Superior temporal gyrus (tissue), 1 donor: ENCODE measurements at regions not wholly inside any gene's neighbourhood (a gene's known extent, or its start where the extent isn't known, plus 50 kb on each side); places are given as distances from the start of the nearest gene placed in this dataset.

Source experiments
- DNase-seq: peaks from one replicate; pipeline ENCODE4 v3.0.0-alpha.2; 2016; ENCODE audit errors: extremely low spot score

DNA sequence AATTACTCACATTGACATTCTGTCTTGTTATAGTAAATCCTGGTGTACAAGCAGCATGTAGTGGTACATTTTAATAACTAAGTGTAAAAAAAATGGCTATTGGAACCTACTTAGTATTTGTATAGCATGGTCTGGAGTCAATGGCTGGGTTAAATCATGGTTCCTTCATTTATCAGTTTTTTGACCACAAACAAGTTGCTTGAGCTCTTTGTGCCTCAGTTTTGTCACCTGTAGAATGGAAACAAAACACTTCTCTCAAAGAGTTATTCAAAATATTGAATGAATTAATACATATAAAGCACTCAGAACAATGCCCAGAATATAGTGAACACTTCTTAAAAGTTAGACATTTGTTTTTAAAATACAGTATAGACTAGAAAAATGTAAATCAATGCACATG lies 93.2 kb upstream of the HS3ST5 start:
- no peak for DNase-seq

DNA sequence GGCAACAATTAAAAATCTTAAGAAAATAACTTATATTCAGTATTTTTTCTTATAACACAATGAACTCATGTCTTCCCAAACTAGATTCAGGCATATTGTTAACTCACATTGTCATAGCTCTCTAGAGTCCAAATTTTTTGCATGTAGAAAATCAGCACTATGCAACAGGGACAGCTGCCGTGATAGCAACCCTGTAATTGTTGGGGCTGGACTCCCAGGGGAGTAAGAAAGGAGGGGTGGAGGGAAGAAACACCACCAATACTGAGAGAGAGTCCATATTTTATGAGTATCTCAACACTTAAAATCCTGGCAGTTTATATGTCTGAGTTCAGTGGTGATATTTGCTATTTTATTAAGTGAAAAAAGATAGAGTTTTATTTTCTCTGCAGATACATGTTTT lies 89.6 kb upstream of the HS3ST5 start:
- DNase-seq, result no peak

- DNase-seq, result no peak
These were observed 88.8 kb upstream of the HS3ST5 start for GRCh38 chr6:114431641-114432040.

DNA sequence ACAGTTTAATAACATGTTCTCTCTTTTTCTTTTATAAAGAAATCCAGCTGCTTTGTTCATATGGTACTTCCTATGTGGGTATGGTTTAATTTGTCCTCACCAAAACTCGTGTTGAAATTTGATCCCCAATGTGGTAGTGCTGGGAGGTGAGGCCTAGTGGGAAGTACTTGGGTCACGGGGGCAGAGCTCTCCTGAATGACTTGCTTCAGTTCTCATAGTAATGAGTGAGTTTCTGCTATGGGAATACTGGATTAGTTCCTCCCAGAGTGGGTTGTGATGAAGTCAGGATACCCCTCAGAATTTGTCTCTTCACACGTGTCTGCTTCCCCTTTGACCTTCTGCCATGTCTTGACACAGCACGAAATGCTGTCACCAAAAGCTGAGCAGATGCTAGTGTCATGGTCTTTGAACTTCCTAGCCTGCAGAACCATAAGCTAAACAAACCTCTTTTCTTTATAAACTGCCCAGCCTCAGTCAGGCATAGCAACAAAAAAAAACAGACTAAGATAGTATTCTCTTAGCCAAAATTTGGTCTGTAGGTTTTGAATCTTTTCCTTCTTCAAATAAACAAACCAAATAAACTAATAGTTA lies 87.8 kb upstream of the HS3ST5 start:
- DNase-seq, result no peak

- no peak for DNase-seq
These were observed 85.5 kb upstream of the HS3ST5 start for GRCh38 chr6:114428341-114428740.

GRCh38 chr6:114421199-114421598 lies 78.4 kb upstream of the HS3ST5 start:
- no peak for DNase-seq

GRCh38 chr6:114419175-114419574 lies 76.4 kb upstream of the HS3ST5 start:
- no peak for DNase-seq

GRCh38 chr6:114418304-114418972 lies 75.6 kb upstream of the HS3ST5 start:
- DNase-seq, result no peak

DNA sequence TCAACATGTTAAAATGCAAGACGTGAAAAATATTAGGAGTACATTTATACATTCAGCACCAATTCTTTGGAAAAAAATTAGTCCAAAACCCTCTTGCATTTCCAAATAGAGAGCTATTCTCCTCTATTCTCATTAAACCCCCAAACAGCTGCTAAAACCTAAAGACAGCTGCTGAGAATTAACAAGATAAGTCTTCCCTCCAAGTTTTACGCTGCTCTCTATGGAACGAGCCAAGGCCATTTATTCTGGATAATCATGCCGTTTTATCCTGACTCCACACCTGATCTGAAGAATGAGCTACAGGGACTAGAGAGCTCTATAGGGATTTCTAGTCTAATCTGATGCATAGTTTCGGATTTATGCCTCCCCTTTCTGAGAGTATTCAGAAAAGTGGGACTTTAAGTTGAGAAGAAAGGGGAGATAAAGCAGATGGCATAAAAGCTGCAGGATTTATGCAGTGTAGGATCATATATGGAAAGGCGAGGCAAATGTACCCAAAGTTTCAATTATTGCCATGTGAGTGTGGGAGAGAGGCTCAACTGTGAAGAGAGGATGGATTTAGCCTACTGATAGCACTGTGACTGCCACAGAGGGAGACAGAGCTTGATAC lies 64.7 kb upstream of the HS3ST5 start:
- DNase-seq, result no peak

DNA sequence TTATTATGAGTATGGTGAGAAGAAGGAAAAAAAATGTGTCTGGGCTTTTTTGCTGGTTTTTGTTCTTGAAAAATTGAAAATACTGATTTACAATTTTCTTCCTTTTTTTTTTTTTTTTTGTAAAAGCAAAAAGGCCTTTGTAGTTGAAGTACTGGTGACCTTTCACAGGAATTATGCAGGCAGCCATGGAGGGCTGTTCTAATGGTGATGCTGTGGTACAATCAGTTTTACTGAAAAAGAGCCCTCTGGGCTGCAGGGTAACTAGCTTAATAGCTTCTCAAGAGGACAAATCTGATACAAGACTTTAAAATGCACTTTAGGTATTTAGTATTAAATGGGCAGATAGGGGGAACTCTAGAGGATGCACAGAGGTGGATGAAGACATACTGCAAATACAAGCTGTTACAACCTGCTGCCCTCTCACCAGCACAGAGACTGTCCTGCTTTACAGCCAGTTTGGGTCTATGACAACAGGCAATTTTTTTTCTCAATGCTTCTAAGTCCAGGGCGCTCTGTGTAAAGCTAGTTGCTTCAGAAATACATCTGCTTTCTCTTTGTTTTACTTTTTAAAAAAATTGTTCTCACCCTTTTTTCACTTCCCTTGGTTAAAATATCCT lies 61.6 kb upstream of the HS3ST5 start:
- DNase-seq, result no peak

DNA sequence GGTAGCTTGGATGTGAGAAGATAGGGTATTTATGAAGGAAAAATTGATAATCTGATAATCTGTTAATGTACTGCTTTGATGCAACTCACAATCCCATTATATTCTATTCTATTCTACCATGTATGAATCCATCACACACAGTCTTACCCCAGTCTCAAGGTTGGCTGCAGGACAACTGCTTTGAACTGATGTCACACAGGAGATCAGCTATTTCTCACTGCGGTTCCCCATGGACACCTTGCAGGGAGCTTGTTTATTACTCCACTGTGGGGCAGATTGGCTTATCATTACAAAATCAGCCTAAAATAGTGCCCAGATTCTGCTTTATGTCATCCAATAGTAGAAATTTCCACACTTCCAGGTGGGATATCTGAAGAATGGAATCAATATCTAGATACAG lies 61.0 kb upstream of the HS3ST5 start:
- no peak for DNase-seq

GRCh38 chr6:114398481-114398880 lies 55.7 kb upstream of the HS3ST5 start:
- no peak for DNase-seq
